ENCODE measurements at regions not wholly inside any gene's neighbourhood (a gene's known extent, or its start where the extent isn't known, plus 50 kb on each side); places are given as distances from the start of the nearest gene placed in this dataset.

- Mint-ChIP-seq H3K36me3 (ENCODE audit: unreplicated experiment) (no peaks in the 10 kb centered on the region), H3K27ac (ENCODE audit: unreplicated experiment) (no peak overlapping the region), H3K9me3 (ENCODE audit: unreplicated experiment) (no peaks in the 10 kb centered on the region), H3K4me3 (ENCODE audit: unreplicated experiment) (no peak overlapping the region), H3K4me1 (ENCODE audit: unreplicated experiment) (peaks cover 24% of the 10 kb centered on the region), H3K27me3 (ENCODE audit: unreplicated experiment) (peaks cover 16% of the 10 kb centered on the region)
- no peak for TF ChIP-seq CTCF (IDR thresholded peaks at IDR 0.05)
- no peak for DNase-seq (ENCODE audit: extremely low spot score, unreplicated experiment)
Measured at GRCh38 chr12:131604859-131605258, 106.0 kb upstream of the SFSWAP start.

GRCh38 chr12:131605304-131605829, 105.5 kb upstream of the SFSWAP start:
- no peaks in the 10 kb centered on the region for H3K9me3 Mint-ChIP-seq (ENCODE audit: unreplicated experiment)
- H3K36me3 Mint-ChIP-seq (ENCODE audit: unreplicated experiment), result no peaks in the 10 kb centered on the region
- no peak overlapping the region for H3K4me3 Mint-ChIP-seq (ENCODE audit: unreplicated experiment)
- H3K4me1 Mint-ChIP-seq (ENCODE audit: unreplicated experiment), result peaks cover 24% of the 10 kb centered on the region
- no peak for TF ChIP-seq CTCF (IDR thresholded peaks at IDR 0.05)
- no peak overlapping the region for H3K27ac Mint-ChIP-seq (ENCODE audit: unreplicated experiment)
- peaks cover 16% of the 10 kb centered on the region for H3K27me3 Mint-ChIP-seq (ENCODE audit: unreplicated experiment)
- no peak for DNase-seq (ENCODE audit: extremely low spot score, unreplicated experiment)

- DNase-seq (ENCODE audit: extremely low spot score, unreplicated experiment), result no peak
- H3K4me3 Mint-ChIP-seq (ENCODE audit: unreplicated experiment), result no peak overlapping the region
- no peak for TF ChIP-seq CTCF (IDR thresholded peaks at IDR 0.05)
- no peaks in the 10 kb centered on the region for H3K9me3 Mint-ChIP-seq (ENCODE audit: unreplicated experiment)
- no peak overlapping the region for H3K27ac Mint-ChIP-seq (ENCODE audit: unreplicated experiment)
- H3K36me3 Mint-ChIP-seq (ENCODE audit: unreplicated experiment), result no peaks in the 10 kb centered on the region
- peaks cover 24% of the 10 kb centered on the region for H3K4me1 Mint-ChIP-seq (ENCODE audit: unreplicated experiment)
- peaks cover 16% of the 10 kb centered on the region for H3K27me3 Mint-ChIP-seq (ENCODE audit: unreplicated experiment)
Measured at GRCh38 chr12:131606218-131606901, 104.5 kb upstream of the SFSWAP start.

GRCh38 chr12:131607658-131608447, 103.0 kb upstream of the SFSWAP start:
- H3K27me3 Mint-ChIP-seq (ENCODE audit: unreplicated experiment), result peaks cover 16% of the 10 kb centered on the region
- no peaks in the 10 kb centered on the region for H3K9me3 Mint-ChIP-seq (ENCODE audit: unreplicated experiment)
- H3K4me3 Mint-ChIP-seq (ENCODE audit: unreplicated experiment), result no peak overlapping the region

More at GRCh38 chr12:131607658-131608447, 103.0 kb upstream of the SFSWAP start:
- no peak for TF ChIP-seq CTCF (IDR thresholded peaks at IDR 0.05)
- Mint-ChIP-seq H3K4me1 (ENCODE audit: unreplicated experiment) (peaks cover 26% of the 10 kb centered on the region), H3K36me3 (ENCODE audit: unreplicated experiment) (no peaks in the 10 kb centered on the region), H3K27ac (ENCODE audit: unreplicated experiment) (no peak overlapping the region)
- DNase-seq (ENCODE audit: extremely low spot score, unreplicated experiment), result no peak
